ENCODE measurements at regions not wholly inside any gene's neighbourhood (a gene's known extent, or its start where the extent isn't known, plus 50 kb on each side); places are given as distances from the start of the nearest gene placed in this dataset.

DNA sequence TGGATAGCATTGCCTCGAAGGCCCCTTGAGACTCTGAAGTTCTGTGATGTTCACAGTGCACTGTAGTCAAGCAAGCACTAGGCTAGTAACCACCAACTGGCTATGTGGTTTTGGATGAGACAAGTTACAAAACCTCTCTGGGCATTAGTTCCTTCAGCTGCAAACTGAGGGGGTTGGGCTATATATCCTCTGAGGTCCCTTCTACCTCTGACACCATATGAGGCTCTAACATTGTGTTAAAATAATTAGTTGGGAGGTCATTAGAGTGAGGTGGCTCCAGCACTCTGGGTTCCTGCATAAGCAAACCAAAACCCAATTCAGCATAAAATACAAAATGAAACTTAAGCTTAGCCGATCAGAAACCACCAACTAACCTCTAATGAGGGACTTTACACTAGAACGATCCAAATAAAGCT, 209.5 kb upstream of the LRRN1 start:
- Mint-ChIP-seq H3K27ac (no peak overlapping the region), H3K4me1 (no peaks in the 10 kb centered on the region), H3K9me3 (ENCODE audit: insufficient read depth) (peaks cover 3% of the 10 kb centered on the region), H3K27me3 (peaks cover 5% of the 10 kb centered on the region), H3K4me3 (no peak overlapping the region)
- H3K4me3 ChIP-seq (ENCODE audit: control extremely low read depth in 1 of 5, extremely low read depth in 1 of 5, insufficient read depth in 1 of 5, low read depth in 2 of 5, low read length in 4 of 5), result no peak overlapping the region
- no peaks in the 10 kb centered on the region for H3K9me3 ChIP-seq (ENCODE audit: control extremely low read depth in 1 of 3, control insufficient read depth in 2 of 3, insufficient read depth in 1 of 3, low read length in 2 of 3)
- no peaks in the 10 kb centered on the region for H4K20me1 ChIP-seq (ENCODE audit: control insufficient read depth, insufficient read depth, low read length, poor library complexity, severe bottlenecking)
- TF ChIP-seq EZH2 (IDR thresholded peaks at IDR 0.05; ENCODE audit: borderline replicate concordance, insufficient read depth, low read depth, low read length, poor library complexity, severe bottlenecking) (no peak), CTCF (IDR thresholded peaks at IDR 0.05) (no peak)
- no peak overlapping the region for H2AFZ ChIP-seq (ENCODE audit: insufficient read depth, low read depth, low read length, poor library complexity, severe bottlenecking)
- no peak overlapping the region for H3K4me2 ChIP-seq (replicated peaks; ENCODE audit: low read depth, low read length, poor library complexity, severe bottlenecking)
- no peak overlapping the region for H3K27ac ChIP-seq (ENCODE audit: low read length in 2 of 2)
- H3K27me3 ChIP-seq (replicated peaks in 1 of 4; ENCODE audit: control extremely low read depth in 1 of 4, control insufficient read depth in 3 of 4, insufficient read depth in 4 of 4, low read length in 3 of 4), result no peaks in the 10 kb centered on the region
- ATAC-seq (ENCODE audit: low read depth), result no peak
- CTCF ChIA-PET, result interaction anchor here (0.8 kb wide), 1 partner anchor 11 kb away, joined by 3 read pairs; no protein-coding TSS in a partner anchor
- POLR2A ChIA-PET, result no interaction called here
- no peaks in the 10 kb centered on the region for H3K4me1 ChIP-seq (ENCODE audit: control insufficient read depth in 2 of 2, insufficient read depth in 2 of 2, low read length in 2 of 2)
- no peaks in the 10 kb centered on the region for H3K79me2 ChIP-seq (ENCODE audit: control insufficient read depth, insufficient read depth, low read length)
- no peak overlapping the region for H3K9ac ChIP-seq (ENCODE audit: low read length)
- no peak for DNase-seq
- 31% methylated on average over 2 of the region's 3 CpGs for WGBS (ENCODE audit: insufficient coverage)
- intact Hi-C loops (cut with micrococcal nuclease), result no loop called here
- no peaks in the 10 kb centered on the region for H3K36me3 ChIP-seq (replicated peaks in 1 of 2; ENCODE audit: control extremely low read depth in 1 of 2, control insufficient read depth in 1 of 2, extremely low read depth in 1 of 2, insufficient read depth in 2 of 2, low read length in 1 of 2)

- Mint-ChIP-seq H3K27me3 (peaks cover 7% of the 10 kb centered on the region), H3K4me3 (no peak overlapping the region), H3K27ac (no peak overlapping the region), H3K4me1 (no peaks in the 10 kb centered on the region), H3K9me3 (ENCODE audit: insufficient read depth) (peaks cover 3% of the 10 kb centered on the region)
- Histone ChIP-seq H3K79me2 (ENCODE audit: control insufficient read depth, insufficient read depth, low read length) (no peaks in the 10 kb centered on the region), H3K9ac (ENCODE audit: low read length) (no peak overlapping the region), H3K9me3 (ENCODE audit: control extremely low read depth in 1 of 3, control insufficient read depth in 2 of 3, insufficient read depth in 1 of 3, low read length in 2 of 3) (no peaks in the 10 kb centered on the region), H3K4me1 (ENCODE audit: control insufficient read depth in 2 of 2, insufficient read depth in 2 of 2, low read length in 2 of 2) (no peaks in the 10 kb centered on the region), H4K20me1 (ENCODE audit: control insufficient read depth, insufficient read depth, low read length, poor library complexity, severe bottlenecking) (no peaks in the 10 kb centered on the region), H3K4me3 (ENCODE audit: control extremely low read depth in 1 of 5, extremely low read depth in 1 of 5, insufficient read depth in 1 of 5, low read depth in 2 of 5, low read length in 4 of 5) (no peak overlapping the region), H3K4me2 (replicated peaks; ENCODE audit: low read depth, low read length, poor library complexity, severe bottlenecking) (no peak overlapping the region), H3K27ac (ENCODE audit: low read length in 2 of 2) (no peak overlapping the region), H3K36me3 (replicated peaks in 1 of 2; ENCODE audit: control extremely low read depth in 1 of 2, control insufficient read depth in 1 of 2, extremely low read depth in 1 of 2, insufficient read depth in 2 of 2, low read length in 1 of 2) (no peaks in the 10 kb centered on the region), H2AFZ (ENCODE audit: insufficient read depth, low read depth, low read length, poor library complexity, severe bottlenecking) (no peak overlapping the region), H3K27me3 (replicated peaks in 1 of 4; ENCODE audit: control extremely low read depth in 1 of 4, control insufficient read depth in 3 of 4, insufficient read depth in 4 of 4, low read length in 3 of 4) (no peaks in the 10 kb centered on the region)
- ATAC-seq (ENCODE audit: low read depth) (no peak), DNase-seq (no peak)
- ChIA-PET CTCF (interaction anchor here (0.8 kb wide), 1 partner anchor 8 kb away, joined by 3 read pairs; no protein-coding TSS in a partner anchor), POLR2A (interaction anchor here (0.6 kb wide), 1 partner anchor 286 kb away, joined by 3 read pairs; no protein-coding TSS in a partner anchor)
- WGBS (ENCODE audit: insufficient coverage), result no CpG with 5 or more reads among the region's 4 CpGs
- TF ChIP-seq EZH2 (IDR thresholded peaks at IDR 0.05; ENCODE audit: borderline replicate concordance, insufficient read depth, low read depth, low read length, poor library complexity, severe bottlenecking) (no peak), CTCF (IDR thresholded peaks at IDR 0.05) (no peak)
- intact Hi-C loops (cut with micrococcal nuclease), result no loop called here
Observed at GRCh38 chr3:3587647-3587972, 211.6 kb upstream of the LRRN1 start.

Measured in B cell (primary cell).